COR-L47 (cell line): ENCODE measurements at regions not wholly inside any gene's neighbourhood (a gene's known extent, or its start where the extent isn't known, plus 50 kb on each side); places are given as distances from the start of the nearest gene placed in this dataset.

Experiments used
- DNase-seq: peaks from one replicate; lab custom pipeline; 2025; lab: John Stamatoyannopoulos, UW

DNA sequence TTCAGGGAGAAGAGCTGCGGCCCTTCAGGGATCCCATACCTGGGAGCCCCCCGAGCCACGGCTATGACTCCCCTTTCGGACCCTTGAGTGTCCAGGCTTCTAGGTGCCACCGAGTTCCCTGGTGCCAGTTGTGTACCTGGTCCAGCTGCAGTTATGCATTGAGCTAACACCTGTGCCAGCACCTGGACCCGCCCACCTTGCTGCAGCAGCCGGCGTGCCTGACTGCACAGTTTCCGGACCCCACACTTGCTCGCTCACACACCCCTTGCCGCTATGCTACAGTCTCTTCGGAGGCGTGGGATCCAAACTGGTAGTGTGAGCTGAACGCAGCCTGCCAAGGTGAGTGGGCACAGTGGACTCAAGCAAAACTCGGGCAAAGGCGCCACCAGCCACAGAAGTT lies 284.5 kb upstream of the ROBO1 start:
- DNase-seq, result no peak

DNA sequence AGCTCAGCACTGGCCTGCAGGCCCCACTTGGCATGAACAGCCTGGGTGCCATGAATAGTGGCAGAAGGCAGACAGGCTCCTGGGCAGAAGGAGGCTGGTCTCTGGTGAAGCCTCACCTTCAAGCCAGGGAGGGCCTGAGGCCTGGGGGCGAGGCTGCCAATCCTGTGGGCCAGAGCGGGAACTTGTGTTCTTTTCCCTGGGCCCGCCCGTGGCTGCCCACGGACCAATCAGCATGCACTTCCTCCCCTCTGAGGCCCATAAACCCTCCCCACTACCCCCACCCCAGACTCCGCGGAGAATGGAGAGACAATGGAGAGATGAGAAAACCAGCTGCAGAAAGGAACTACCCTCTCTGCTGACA lies 283.8 kb upstream of the ROBO1 start:
- no peak for DNase-seq

DNA sequence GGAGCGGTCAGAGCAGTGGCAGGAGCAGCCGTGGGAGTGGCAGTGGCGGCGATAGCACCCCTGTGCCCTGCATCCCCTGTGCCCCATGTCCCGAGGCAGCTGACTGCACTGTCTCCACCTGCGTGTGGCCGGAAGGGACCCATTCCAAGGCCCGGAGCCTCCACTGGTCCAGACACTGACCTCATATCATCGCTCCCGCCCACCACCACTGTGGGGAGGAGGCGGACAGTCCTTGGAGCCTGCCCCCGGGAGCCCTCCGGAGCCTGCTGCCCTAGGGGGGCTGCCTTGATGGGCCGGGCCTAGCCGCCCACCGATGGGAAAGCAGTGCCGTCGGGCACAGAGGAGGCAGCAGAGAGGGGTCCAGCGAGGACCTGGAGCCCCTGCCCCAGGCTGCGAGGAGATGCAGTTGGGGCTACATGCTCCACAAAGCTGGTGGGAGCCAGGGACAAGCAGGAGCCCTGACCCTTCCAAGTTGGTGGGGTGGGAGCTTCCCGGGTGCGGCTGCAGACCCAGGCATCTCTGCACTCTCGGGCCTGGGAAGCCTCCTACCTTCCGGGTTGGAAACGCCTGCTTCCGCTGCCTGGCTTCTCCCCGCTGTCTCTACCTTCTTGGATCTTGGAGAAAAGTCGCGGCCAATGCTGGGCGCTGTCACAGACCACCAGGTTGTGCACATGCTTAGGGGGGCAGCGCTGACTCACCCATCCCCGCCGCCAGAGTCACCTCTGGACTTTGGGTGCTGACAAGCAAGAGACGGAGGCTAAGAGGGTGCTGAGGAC lies 283.2 kb upstream of the ROBO1 start:
- no peak for DNase-seq

DNA sequence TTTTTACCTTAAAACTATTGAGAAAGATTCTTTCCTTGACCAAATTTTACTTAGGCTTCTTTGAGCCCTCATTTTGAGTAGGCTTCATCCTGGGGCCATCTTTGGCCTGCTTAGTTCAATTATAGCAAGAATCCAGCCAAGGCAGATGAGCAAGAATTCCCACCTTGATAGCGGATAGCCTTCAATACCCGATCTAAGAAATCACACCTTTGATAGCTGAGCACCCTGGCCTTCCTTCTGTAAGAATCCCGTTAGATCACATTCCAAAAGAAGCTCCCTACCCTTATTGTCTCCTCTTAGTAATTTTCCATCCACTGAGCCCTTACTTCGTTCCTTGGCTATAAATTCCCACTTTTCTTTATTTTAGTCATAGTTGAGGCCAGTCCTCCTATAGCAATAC lies 275.4 kb upstream of the ROBO1 start:
- DNase-seq, result no peak

GRCh38 chr3:80040067-80040466 lies 272.3 kb upstream of the ROBO1 start:
- DNase-seq, result no peak

DNA sequence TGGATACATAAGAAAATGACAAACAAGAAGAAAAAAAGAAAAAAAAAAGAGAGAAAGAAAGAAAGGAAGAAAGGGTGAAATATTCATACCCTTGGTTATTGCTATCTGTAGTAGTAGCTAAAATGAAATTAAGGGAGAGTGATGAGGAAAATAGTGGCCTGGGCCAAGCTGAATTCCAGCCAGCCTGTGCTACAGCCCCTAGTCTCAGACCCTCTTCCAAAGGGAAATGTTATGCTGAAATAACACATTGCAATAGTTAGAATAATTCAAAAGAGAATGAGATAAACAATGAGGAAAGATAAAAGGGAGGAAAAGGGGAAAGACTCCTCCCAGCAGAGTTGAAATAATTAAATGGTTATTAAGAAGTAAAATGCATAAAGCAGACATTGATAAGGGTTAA lies 268.4 kb upstream of the ROBO1 start:
- no peak for DNase-seq

- no peak for DNase-seq
Observed at GRCh38 chr3:80035021-80035420, 267.2 kb upstream of the ROBO1 start.

DNA sequence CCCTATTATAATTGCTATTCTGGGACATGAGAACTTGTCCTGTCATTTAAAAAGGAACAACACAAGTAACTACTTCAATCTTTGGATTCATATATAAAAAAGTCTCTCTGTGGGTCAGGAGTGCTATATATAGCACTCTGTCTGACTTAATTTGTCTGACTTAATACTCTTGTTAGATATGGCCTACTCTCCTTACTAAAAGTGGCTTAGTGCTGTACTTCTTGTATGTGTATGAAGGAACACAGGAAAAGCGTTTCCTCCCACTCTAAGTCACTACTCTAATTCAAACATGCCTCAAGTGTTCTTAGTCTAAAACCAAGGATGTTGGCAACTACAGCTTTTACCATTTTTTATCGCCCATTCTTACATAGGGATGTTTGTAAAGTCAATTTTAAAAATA lies 255.2 kb upstream of the ROBO1 start:
- DNase-seq, result no peak

GRCh38 chr3:80018375-80018774 lies 250.6 kb upstream of the ROBO1 start:
- no peak for DNase-seq

- no peak for DNase-seq
Observed at GRCh38 chr3:80017369-80017768, 249.6 kb upstream of the ROBO1 start.

GRCh38 chr3:80014576-80014975 lies 246.8 kb upstream of the ROBO1 start:
- DNase-seq, result no peak

GRCh38 chr3:80010021-80010571 lies 242.3 kb upstream of the ROBO1 start:
- DNase-seq, result peak; percentile 20

DNA sequence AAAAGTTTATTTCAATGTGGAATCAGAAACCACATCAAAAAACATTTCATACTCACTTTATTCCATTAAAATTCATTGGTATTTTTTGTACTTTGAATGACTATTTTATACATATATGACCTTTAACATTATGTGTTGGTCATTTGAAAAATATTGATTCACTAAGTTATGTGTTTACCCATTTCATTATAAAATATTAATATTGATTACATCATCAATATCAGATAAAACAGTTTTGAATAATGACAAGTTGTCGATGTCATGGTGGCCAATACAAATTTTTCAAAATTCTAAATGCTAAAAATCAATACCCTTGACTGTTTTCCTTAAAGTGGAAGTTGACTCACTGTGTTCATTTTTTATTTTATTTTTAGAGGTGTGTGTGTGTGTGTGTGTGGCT lies 239.7 kb upstream of the ROBO1 start:
- no peak for DNase-seq

DNA sequence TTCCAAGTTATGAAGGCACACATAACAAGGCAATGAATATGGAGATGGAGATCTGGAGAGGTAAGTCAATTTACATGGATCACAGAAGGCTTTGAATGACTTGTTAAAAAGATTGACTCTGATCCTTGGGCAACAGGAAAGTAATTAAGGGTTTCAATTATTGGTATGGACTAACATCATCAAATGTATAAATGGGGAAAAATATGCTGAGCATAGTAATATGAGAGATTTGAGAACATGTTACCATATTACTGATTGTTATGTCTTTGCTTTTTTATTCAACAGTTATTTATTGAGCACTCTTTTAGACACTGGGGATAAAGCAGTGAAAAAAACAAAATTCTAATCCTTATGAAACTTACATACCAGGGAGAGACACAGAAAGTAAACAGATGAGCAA lies 238.5 kb upstream of the ROBO1 start:
- no peak for DNase-seq

DNA sequence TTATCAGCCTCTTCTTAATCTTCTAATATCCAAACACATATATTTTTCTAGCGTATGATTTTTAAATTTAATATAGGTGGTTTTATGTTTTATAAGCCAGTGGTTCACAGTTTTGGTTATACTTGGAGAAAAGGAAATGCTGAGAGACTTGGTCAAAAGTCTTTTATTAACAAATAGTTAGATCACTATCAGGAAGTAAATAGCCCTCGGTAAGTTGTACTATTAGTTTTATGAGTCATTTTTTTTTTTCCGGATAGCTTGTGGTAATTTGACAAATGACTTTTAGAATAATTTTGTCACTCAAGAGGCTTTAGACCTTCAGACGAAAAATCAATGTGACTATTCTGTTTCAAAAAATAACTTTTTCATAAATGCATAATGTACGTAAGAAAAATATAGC lies 232.2 kb upstream of the ROBO1 start:
- DNase-seq, result no peak

GRCh38 chr3:79994397-79994796 lies 226.6 kb upstream of the ROBO1 start:
- no peak for DNase-seq

- DNase-seq, result no peak
Observed at GRCh38 chr3:79986338-79986737, 218.5 kb upstream of the ROBO1 start.

GRCh38 chr3:79985816-79986215 lies 218.0 kb upstream of the ROBO1 start:
- no peak for DNase-seq

DNA sequence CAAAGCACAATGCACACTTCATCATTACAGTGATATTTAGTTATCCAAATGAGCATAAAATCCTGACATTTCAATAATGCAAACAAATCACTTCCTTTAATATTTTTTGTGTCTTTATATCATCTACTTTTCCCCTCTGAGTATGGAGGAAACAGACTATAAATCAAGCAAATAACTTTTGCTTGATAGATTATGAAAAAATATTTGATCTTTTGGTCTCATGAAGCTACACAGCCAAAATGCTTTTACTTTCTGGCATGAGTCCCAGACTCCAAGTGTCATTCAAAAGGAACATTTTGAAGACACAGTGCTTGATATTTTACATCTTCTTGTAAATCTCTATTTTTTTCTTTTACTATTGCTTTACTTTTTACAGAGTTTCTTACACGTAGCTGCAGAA lies 215.3 kb upstream of the ROBO1 start:
- DNase-seq, result no peak

- no peak for DNase-seq
Observed at GRCh38 chr3:79979990-79980389, 212.2 kb upstream of the ROBO1 start.

GRCh38 chr3:79976466-79976865 lies 208.7 kb upstream of the ROBO1 start:
- DNase-seq, result no peak

DNA sequence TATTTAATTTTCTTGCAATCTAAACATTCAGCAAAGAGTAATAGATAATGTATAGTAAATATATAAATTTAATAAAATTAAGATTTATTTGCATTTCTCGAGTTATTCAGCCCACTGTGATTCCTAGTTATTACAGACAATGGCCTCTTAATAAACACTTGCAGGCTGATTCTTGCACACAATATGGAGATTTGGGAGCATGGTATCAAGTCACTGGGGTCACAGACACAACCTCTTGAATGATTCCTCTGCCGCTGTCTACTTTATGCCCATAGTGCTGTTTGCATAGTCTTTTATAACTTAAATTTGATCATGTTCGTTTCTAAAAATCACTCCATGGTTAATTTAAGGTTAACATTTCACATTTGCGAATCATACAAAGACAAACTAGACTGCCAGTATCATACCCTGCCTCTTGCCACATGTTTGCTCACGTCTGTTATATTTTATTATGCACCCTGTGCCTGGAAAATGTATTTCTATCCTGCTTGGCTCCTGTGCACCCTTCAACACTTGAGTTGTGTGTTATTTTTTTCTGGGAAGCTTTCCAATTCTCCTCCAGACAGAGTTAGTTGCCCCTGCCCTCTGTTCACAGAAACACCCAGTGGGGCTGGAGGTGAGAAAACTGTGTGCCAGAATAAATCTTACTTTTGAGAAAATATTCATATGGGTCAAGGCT lies 206.3 kb upstream of the ROBO1 start:
- no peak for DNase-seq

- no peak for DNase-seq
Observed at GRCh38 chr3:79973482-79973881, 205.7 kb upstream of the ROBO1 start.

- no peak for DNase-seq
Observed at GRCh38 chr3:79968418-79968817, 200.6 kb upstream of the ROBO1 start.
